Sigmoid colon (tissue), 6 donors: ENCODE measurements at regions not wholly inside any gene's neighbourhood (a gene's known extent, or its start where the extent isn't known, plus 50 kb on each side); places are given as distances from the start of the nearest gene placed in this dataset.

Source experiments
- DNase-seq: peaks from one replicate; pipeline ENCODE4 v3.0.0-alpha.2; 2019
- H3K27ac ChIP-seq, 4 donors: fragments of 200-600 bp; sonication (generic); one replicate each; pipeline ENCODE4 v1.5.1; 2016 to 2019; ENCODE audit warnings: mild to moderate bottlenecking in 1 of 4
- H3K27me3 ChIP-seq, 3 donors: fragments of 200-600 bp; sonication (generic); one replicate each; pipeline ENCODE4 v1.5.1; 2019; ENCODE audit warnings: mild to moderate bottlenecking in 1 of 3
- H3K36me3 ChIP-seq, 4 donors: fragments of 200-600 bp; sonication (generic); one replicate each; pipeline ENCODE4 v1.5.1; 2016 to 2019
- H3K4me1 ChIP-seq, 4 donors: fragments of 200-600 bp; sonication (generic); one replicate each; pipeline ENCODE4 v1.5.1; 2017 to 2019
- H3K4me3 ChIP-seq, 4 donors: fragments of 200-600 bp; sonication (generic); one replicate each; pipeline ENCODE4 v1.5.1; 2017 to 2019; ENCODE audit warnings: mild to moderate bottlenecking in 2 of 4, moderate library complexity in 1 of 4
- H3K9me3 ChIP-seq, 4 donors: fragments of 200-600 bp in 3 of 4; sonication (generic) in 3 of 4; one replicate each; pipeline versions ENCODE4 v1.5.1 to v1.6.1; 2013 to 2019
- CTCF ChIP-seq, 4 experiments: fragments of 450-650 bp in 3 of 4; fragments of 200-600 bp in 1 of 4; IDR thresholded peaks; one replicate each; pipeline ENCODE4 v1.5.1; 2016 to 2019; ENCODE audit warnings: antibody characterized with exemption in 4 of 4, mild to moderate bottlenecking in 3 of 4, moderate library complexity in 2 of 4
- EP300 ChIP-seq, 4 donors: sonication (generic); formaldehyde crosslinking; IDR thresholded peaks; one replicate each; pipeline ENCODE4 v1.6.1; 2017; ENCODE audit warnings: antibody characterized with exemption in 4 of 4
- POLR2A ChIP-seq, 2 donors: fragments of 450-650 bp; IDR thresholded peaks; one replicate each; pipeline ENCODE4 v1.6.1; 2016; ENCODE audit warnings: antibody characterized with exemption in 2 of 2, mild to moderate bottlenecking in 2 of 2, moderate library complexity in 2 of 2
- POLR2AphosphoS5 ChIP-seq, 4 donors: sonication (generic); formaldehyde crosslinking; IDR thresholded peaks; one replicate each; pipeline ENCODE4 v1.6.1; 2017; ENCODE audit warnings: antibody characterized with exemption in 4 of 4
- WGBS, 2 donors: extraction: QIAGEN DNeasy Blood & Tissue Kit; methylation state at CpG; one replicate each; pipeline ENCODE4 v1.1.7; 2013; 5-methylcytosine and 5-hydroxymethylcytosine counted together
- intact Hi-C: fragments of 100-400 bp; cut with DNase I; formaldehyde crosslinking; loops from one replicate; pipeline ENCODE4 v1.15.1; 2023
- donor health status: healthy with polysubstance abuse.
- donor health status: healthy.

- TF ChIP-seq EP300 (IDR thresholded peaks at IDR 0.05) (no peak), POLR2AphosphoS5 (IDR thresholded peaks at IDR 0.05) (no peak), CTCF (IDR thresholded peaks at IDR 0.05) (no peak), POLR2A (IDR thresholded peaks at IDR 0.05) (no peak)
- 71 to 77% methylated on average over 6 of the region's 6 CpGs for WGBS, 2 donors
Observed at GRCh38 chr10:131439705-131440104, 128.2 kb upstream of the TCERG1L start.

GRCh38 chr10:131440405-131441360, 129.2 kb upstream of the TCERG1L start:
- no peak for DNase-seq
- WGBS, 2 donors = 71 to 78% methylated on average over 33 of the region's 33 CpGs

More at GRCh38 chr10:131439705-131440104, 128.2 kb upstream of the TCERG1L start:
- Histone ChIP-seq H3K36me3 (no peaks in the 10 kb centered on the region), H3K9me3 (no peaks in the 10 kb centered on the region), H3K4me3 (no peak overlapping the region), H3K27me3 (peaks cover 0 to 31% (median 10%) of the 10 kb centered on the region in 3 donors), H3K27ac (no peak overlapping the region), H3K4me1 (peaks cover 0 to 12% (median 11%) of the 10 kb centered on the region in 4 donors)
- intact Hi-C loops = no loop called here
- no peak for DNase-seq

GRCh38 chr10:131442271-131442670, 130.8 kb upstream of the TCERG1L start:
- Histone ChIP-seq H3K27me3 (peaks cover 0 to 41% (median 11%) of the 10 kb centered on the region in 3 donors), H3K9me3 (no peaks in the 10 kb centered on the region), H3K27ac (no peak overlapping the region), H3K4me1 (no peaks in the 10 kb centered on the region), H3K4me3 (no peak overlapping the region), H3K36me3 (no peaks in the 10 kb centered on the region)
- WGBS, 2 donors = 75 to 76% methylated on average over 8 of the region's 8 CpGs
- no peak for TF ChIP-seq POLR2AphosphoS5 (IDR thresholded peaks at IDR 0.05)
- no peak for DNase-seq
- intact Hi-C loops = no loop called here

More at GRCh38 chr10:131440405-131441360, 129.2 kb upstream of the TCERG1L start:
- Histone ChIP-seq H3K4me1 (peaks cover 0 to 12% (median 11%) of the 10 kb centered on the region in 4 donors), H3K9me3 (no peaks in the 10 kb centered on the region), H3K36me3 (no peaks in the 10 kb centered on the region), H3K27me3 (peaks cover 0 to 41% (median 11%) of the 10 kb centered on the region in 3 donors), H3K4me3 (no peak overlapping the region), H3K27ac (no peak overlapping the region)
- intact Hi-C loops = no loop called here
- TF ChIP-seq POLR2A (IDR thresholded peaks at IDR 0.05) (no peak), EP300 (IDR thresholded peaks at IDR 0.05) (no peak), POLR2AphosphoS5 (IDR thresholded peaks at IDR 0.05) (no peak), CTCF (IDR thresholded peaks at IDR 0.05) (no peak)

GRCh38 chr10:131444286-131444685, 132.8 kb upstream of the TCERG1L start:
- Histone ChIP-seq H3K27ac (no peak overlapping the region), H3K9me3 (no peaks in the 10 kb centered on the region), H3K27me3 (peaks cover 0 to 41% (median 11%) of the 10 kb centered on the region in 3 donors), H3K4me1 (no peaks in the 10 kb centered on the region), H3K36me3 (no peaks in the 10 kb centered on the region), H3K4me3 (no peak overlapping the region)
- TF ChIP-seq EP300 (IDR thresholded peaks at IDR 0.05) (no peak), POLR2A (IDR thresholded peaks at IDR 0.05) (no peak), CTCF (IDR thresholded peaks at IDR 0.05) (no peak), POLR2AphosphoS5 (IDR thresholded peaks at IDR 0.05) (no peak)
- intact Hi-C loops = no loop called here
- DNase-seq = no peak

- WGBS, 2 donors = 54 to 66% methylated on average over 12 of the region's 12 CpGs
- intact Hi-C loops = no loop called here
- Histone ChIP-seq H3K4me3 (no peak overlapping the region), H3K27ac (no peak overlapping the region), H3K9me3 (no peaks in the 10 kb centered on the region), H3K36me3 (no peaks in the 10 kb centered on the region), H3K4me1 (no peaks in the 10 kb centered on the region), H3K27me3 (peaks cover 0 to 41% (median 11%) of the 10 kb centered on the region in 3 donors)
- TF ChIP-seq POLR2AphosphoS5 (IDR thresholded peaks at IDR 0.05) (no peak), CTCF (IDR thresholded peaks at IDR 0.05) (no peak), POLR2A (IDR thresholded peaks at IDR 0.05) (no peak)
- no peak for DNase-seq
Observed at GRCh38 chr10:131444862-131445461, 133.4 kb upstream of the TCERG1L start.
